ENCODE measurements at regions not wholly inside any gene's neighbourhood (a gene's known extent, or its start where the extent isn't known, plus 50 kb on each side); places are given as distances from the start of the nearest gene placed in this dataset.

- no peak for TF ChIP-seq CTCF (IDR thresholded peaks at IDR 0.05; ENCODE audit: low read depth, low read length, missing control alignments)
- in situ Hi-C loops (cut with HindIII; ENCODE audit: low sequenced_read_pairs): no loop called here
- DNase-seq (ENCODE audit: low read depth): peak; percentile 8
Measured at GRCh38 chr15:35308802-35309201, 223.7 kb upstream of the NANOGP8 start.

DNA sequence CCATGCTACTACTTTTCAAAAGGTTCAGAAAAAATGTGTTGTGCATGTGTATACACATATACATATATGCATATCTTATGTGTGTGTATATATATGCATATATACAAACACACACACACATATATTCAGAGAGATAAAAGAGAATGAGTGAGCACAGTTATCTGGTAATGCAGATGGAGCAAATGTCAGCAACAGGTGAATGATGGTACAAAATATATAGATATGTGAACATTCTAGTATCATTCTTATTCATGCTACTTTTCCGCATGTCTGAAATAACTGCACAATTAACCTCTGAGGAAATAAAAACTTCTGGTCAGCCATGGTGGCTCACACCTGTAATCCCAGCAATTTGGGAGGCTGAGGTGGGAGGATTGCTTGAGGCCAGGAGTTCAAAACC, 222.6 kb upstream of the NANOGP8 start:
- no peak for TF ChIP-seq CTCF (IDR thresholded peaks at IDR 0.05; ENCODE audit: low read depth, low read length, missing control alignments)
- DNase-seq (ENCODE audit: low read depth): no peak

More at GRCh38 chr15:35308802-35309201, 223.7 kb upstream of the NANOGP8 start:
- no peak overlapping the region for H3K4me3 ChIP-seq (ENCODE audit: low read depth, low read length)

GRCh38 chr15:35307026-35307425, 221.9 kb upstream of the NANOGP8 start:
- no peak for TF ChIP-seq CTCF (IDR thresholded peaks at IDR 0.05; ENCODE audit: low read depth, low read length, missing control alignments)
- in situ Hi-C loops (cut with HindIII; ENCODE audit: low sequenced_read_pairs): no loop called here
- DNase-seq (ENCODE audit: low read depth): no peak
- H3K4me3 ChIP-seq (ENCODE audit: low read depth, low read length): no peak overlapping the region

More for the DNA sequence above, 222.6 kb upstream of the NANOGP8 start:
- no peak overlapping the region for H3K4me3 ChIP-seq (ENCODE audit: low read depth, low read length)
- in situ Hi-C loops (cut with HindIII; ENCODE audit: low sequenced_read_pairs): no loop called here

DNA sequence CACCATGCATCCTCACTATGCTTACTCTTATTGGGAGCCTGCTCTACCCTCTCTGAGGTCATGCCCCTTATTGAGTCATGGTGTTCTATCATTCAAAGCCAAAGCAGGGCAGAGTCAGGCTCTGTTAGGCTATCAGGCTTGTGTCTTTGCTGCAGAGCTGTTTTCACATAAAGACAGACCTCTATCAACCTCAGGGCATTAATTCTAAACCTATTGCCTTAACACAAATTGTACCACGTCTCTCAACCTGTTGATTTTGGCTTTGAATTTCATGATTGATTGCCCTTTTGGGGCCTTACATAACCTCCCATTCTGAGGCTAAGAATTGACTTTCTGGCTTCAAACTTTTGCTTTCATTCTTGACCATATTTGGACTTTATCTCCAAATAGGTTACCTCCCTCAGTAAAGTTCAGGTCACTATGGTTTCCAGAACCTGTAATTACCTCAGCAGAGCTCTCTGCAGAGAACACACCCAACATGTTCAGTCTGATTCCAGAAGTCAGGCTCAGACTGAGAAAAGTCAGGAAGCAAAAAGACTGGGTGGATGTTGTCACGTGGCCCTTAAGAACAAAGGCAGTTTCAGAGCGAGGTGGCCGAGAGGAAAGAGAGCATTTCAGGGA, 221.4 kb upstream of the NANOGP8 start:
- DNase-seq (ENCODE audit: low read depth): peak; percentile 18
- H3K4me3 ChIP-seq (ENCODE audit: low read depth, low read length): no peak overlapping the region
- no peak for TF ChIP-seq CTCF (IDR thresholded peaks at IDR 0.05; ENCODE audit: low read depth, low read length, missing control alignments)
- in situ Hi-C loops (cut with HindIII; ENCODE audit: low sequenced_read_pairs): no loop called here

DNA sequence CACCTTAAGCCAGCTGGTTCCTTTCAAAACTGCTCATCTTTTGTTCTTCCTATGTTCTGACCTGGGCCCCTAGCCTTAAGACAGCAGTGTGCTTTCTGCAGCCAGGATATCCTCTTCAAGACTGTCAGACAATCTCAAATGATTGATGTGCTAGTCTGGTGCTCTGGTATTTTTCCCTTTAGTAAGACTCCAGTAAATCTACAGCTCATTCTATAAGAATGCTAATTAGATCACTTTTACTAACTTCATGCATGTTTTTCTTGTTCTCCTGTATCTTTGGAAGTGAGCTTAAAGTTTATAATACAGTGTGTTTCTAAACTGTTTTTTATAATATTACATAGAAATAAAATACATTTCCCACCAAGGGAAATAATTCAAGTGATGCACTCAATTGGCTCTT, 220.9 kb upstream of the NANOGP8 start:
- H3K4me3 ChIP-seq (ENCODE audit: low read depth, low read length): no peak overlapping the region
- TF ChIP-seq CTCF (IDR thresholded peaks at IDR 0.05; ENCODE audit: low read depth, low read length, missing control alignments): no peak
- DNase-seq (ENCODE audit: low read depth): peak; percentile 28
- in situ Hi-C loops (cut with HindIII; ENCODE audit: low sequenced_read_pairs): no loop called here

GRCh38 chr15:35305031-35305550, 220.0 kb upstream of the NANOGP8 start:
- no peak overlapping the region for H3K4me3 ChIP-seq (ENCODE audit: low read depth, low read length)
- no peak for TF ChIP-seq CTCF (IDR thresholded peaks at IDR 0.05; ENCODE audit: low read depth, low read length, missing control alignments)
- in situ Hi-C loops (cut with HindIII; ENCODE audit: low sequenced_read_pairs): no loop called here
- no peak for DNase-seq (ENCODE audit: low read depth)

Data from astrocyte of the cerebellum (primary cell).